ENCODE measurements at regions not wholly inside any gene's neighbourhood (a gene's known extent, or its start where the extent isn't known, plus 50 kb on each side); places are given as distances from the start of the nearest gene placed in this dataset.

DNA sequence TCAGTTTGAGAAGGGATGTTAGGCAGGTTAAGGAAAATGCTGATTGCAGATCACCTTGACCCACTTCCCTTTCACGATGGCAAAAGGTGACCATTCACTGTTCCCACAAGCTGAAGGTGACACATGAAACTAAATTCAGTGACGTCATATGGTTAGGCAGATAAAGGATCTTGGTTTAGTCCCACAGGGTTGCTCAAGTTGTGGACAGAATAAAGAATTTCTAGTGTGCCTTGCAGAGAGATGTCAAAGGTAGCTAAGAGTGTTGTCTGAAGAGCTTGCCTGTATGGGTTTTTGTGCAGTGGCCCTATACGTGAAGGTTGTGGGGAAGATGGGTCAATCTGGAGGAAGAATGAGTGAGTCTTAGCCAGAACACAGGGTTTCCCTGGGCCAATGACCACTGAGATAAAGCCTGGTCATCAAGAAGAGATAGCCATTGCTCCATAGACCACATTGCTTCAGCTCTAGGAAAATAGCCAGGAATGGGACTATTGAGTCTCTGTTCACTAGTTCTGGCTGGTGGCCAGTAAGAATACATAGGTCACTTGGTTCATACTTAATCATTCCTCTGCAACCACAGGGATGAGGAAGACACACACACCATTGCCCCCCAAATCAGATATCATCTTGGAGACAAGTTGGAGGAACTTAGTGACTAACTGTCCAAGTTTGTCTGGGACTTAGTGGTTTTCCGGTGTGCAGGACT, 148.5 kb upstream of the ATXN1 start:
- TF ChIP-seq, protein P1, sequence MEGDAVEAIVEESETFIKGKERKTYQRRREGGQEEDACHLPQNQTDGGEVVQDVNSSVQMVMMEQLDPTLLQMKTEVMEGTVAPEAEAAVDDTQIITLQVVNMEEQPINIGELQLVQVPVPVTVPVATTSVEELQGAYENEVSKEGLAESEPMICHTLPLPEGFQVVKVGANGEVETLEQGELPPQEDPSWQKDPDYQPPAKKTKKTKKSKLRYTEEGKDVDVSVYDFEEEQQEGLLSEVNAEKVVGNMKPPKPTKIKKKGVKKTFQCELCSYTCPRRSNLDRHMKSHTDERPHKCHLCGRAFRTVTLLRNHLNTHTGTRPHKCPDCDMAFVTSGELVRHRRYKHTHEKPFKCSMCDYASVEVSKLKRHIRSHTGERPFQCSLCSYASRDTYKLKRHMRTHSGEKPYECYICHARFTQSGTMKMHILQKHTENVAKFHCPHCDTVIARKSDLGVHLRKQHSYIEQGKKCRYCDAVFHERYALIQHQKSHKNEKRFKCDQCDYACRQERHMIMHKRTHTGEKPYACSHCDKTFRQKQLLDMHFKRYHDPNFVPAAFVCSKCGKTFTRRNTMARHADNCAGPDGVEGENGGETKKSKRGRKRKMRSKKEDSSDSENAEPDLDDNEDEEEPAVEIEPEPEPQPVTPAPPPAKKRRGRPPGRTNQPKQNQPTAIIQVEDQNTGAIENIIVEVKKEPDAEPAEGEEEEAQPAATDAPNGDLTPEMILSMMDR (IDR thresholded peaks at IDR 0.05; ENCODE audit: borderline replicate concordance, insufficient read depth, low read depth, low read length), result no peak
- no peak overlapping the region for H3K4me3 ChIP-seq (ENCODE audit: low read depth, low read length)

DNA sequence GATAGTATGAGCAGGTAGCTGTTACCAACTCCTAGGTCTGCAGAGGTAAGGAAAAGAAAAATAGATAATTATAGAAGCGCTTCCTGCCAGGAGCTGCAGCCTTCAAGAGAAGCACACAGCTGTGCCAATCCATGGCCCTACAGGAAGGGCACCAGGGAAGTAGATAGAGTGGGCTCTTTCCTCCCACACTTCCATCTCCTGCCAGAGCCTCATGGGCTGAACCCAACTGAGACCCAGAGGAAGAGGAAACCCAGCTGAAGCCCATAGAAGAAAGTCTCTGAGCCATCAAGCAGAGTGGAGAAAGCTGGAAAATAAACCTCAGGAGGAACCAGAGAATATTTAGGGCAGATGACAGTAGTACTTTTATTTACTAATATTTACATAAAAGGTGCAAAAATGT, 146.7 kb upstream of the ATXN1 start:
- H3K4me3 ChIP-seq (ENCODE audit: low read depth, low read length), result no peak overlapping the region
- TF ChIP-seq, protein P1 (IDR thresholded peaks at IDR 0.05; ENCODE audit: borderline replicate concordance, insufficient read depth, low read depth, low read length), result no peak

DNA sequence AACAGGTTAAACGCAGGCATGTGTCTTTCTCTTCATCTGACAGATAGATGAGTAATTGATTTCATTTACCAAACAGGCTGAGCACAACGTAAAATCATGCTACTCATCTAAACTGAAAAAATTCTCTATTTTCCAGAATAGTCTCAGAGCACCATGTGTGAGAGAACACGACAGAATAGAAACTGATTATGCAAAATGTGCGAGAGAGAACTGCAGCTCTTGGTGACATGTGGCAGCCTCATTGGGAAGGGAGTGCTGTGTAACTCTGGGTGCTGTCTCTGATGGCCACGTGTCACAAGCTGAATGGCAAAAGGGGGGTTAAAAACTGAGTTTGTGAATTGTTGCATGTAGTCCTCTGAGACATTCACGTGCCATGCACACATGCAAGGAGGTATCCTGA, 143.7 kb upstream of the ATXN1 start:
- TF ChIP-seq, protein P1 (IDR thresholded peaks at IDR 0.05; ENCODE audit: borderline replicate concordance, insufficient read depth, low read depth, low read length), result no peak
- no peak overlapping the region for H3K4me3 ChIP-seq (ENCODE audit: low read depth, low read length)

DNA sequence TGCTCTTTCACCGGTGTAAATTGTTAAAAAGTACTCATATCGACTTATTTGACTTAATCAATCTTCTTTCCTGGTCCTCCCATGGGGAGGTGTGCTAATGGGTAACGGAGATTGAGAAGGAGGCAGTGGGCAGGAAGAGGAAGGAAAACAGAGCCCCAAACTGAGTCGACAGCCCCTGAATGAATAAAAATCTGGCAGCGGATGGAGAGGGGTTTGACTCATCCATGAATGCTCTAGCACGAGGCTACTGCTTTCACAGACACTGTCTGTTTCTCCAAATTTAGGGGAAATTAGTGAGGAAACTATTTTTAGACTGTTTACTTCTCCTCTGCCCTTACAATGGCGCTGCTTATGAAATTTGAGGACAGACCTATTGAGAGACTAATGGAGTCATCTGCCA, 142.2 kb upstream of the ATXN1 start:
- no peak overlapping the region for H3K4me3 ChIP-seq (ENCODE audit: low read depth, low read length)
- TF ChIP-seq, protein P1 (IDR thresholded peaks at IDR 0.05; ENCODE audit: borderline replicate concordance, insufficient read depth, low read depth, low read length), result no peak

DNA sequence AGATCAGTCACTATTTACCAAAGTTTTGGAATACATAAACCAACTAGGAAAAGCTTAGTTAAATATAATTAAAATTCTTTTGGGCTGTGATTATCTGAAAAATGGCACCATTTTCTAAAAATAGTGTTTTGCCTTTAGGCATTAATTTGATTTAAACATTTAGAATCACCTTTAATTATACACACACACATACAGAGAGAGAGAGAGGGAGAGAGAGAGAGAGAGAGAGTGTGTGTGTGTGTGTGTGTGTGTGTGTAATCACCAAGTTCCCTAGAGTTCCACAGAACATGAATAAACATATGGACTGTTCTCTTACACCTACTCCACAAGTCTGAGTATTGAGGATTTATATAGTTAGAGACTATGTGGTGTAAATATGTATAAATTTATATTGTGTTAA, 141.2 kb upstream of the ATXN1 start:
- H3K4me3 ChIP-seq (ENCODE audit: low read depth, low read length), result no peak overlapping the region
- TF ChIP-seq, protein P1 (IDR thresholded peaks at IDR 0.05; ENCODE audit: borderline replicate concordance, insufficient read depth, low read depth, low read length), result no peak

DNA sequence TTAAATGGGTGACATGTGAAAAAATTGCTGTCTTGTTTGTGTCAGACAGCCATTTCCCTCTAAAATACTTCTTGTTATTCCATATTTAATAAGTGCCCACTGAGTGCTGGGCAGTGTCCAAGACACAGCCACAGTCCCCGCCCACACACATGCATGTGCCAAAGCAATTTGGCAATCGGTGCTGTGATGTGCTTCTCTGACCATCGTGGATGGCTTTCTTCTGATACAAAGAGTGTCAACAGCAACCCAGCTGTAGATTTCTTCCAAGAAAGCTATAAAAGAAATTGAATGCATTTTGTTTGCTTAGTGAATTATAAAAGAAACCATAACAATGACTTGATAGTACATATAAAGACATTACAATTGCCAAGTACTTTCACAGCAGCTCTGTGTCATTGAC, 140.5 kb upstream of the ATXN1 start:
- TF ChIP-seq, protein P1 (IDR thresholded peaks at IDR 0.05; ENCODE audit: borderline replicate concordance, insufficient read depth, low read depth, low read length), result no peak
- no peak overlapping the region for H3K4me3 ChIP-seq (ENCODE audit: low read depth, low read length)

DNA sequence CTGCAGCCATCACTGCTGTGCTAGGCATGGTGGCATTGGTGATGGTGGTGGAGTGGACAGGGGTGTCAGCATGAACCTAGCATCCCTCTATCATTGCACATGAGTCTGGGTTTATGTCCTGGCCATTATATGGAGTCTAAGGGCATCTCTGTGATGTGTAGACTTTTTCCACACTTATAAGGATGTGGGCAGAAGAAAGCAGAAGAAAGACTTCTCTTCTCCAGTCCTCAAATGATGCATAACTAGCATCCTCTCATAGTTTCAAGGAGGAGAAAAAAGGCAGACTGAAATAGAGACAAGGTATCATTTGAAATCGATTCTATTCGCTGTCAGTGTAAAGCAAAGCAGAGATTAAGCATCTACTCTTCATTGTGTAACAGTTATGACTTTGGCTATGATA, 140.0 kb upstream of the ATXN1 start:
- TF ChIP-seq, protein P1 (IDR thresholded peaks at IDR 0.05; ENCODE audit: borderline replicate concordance, insufficient read depth, low read depth, low read length), result no peak
- no peak overlapping the region for H3K4me3 ChIP-seq (ENCODE audit: low read depth, low read length)

Data from GM12875 (cell line).